ENCODE measurements at regions not wholly inside any gene's neighbourhood (a gene's known extent, or its start where the extent isn't known, plus 50 kb on each side); places are given as distances from the start of the nearest gene placed in this dataset.
"Not testable (repeated sequence)": the region's sequence is repeated elsewhere in the genome, so short reads cannot be mapped to it uniquely, and the experiment has no call there.

- TF ChIP-seq IRF3 (IDR thresholded peaks at IDR 0.05; ENCODE audit: low read depth, low read length) (no peak), TEAD4 (IDR thresholded peaks at IDR 0.05; ENCODE audit: borderline replicate concordance, insufficient read depth) (no peak), TCF12 (IDR thresholded peaks at IDR 0.05) (no peak), MEF2A (IDR thresholded peaks at IDR 0.05; ENCODE audit: borderline replicate concordance, low read depth) (no peak), RXRA (IDR thresholded peaks at IDR 0.05; ENCODE audit: borderline replicate concordance, low read depth) (no peak), CHD2 (IDR thresholded peaks at IDR 0.05; ENCODE audit: low read length, partially characterized antibody) (no peak)
Measured at GRCh38 chr20:29326376-29327070, 1930.9 kb upstream of the DEFB115 start (continued).

DNA sequence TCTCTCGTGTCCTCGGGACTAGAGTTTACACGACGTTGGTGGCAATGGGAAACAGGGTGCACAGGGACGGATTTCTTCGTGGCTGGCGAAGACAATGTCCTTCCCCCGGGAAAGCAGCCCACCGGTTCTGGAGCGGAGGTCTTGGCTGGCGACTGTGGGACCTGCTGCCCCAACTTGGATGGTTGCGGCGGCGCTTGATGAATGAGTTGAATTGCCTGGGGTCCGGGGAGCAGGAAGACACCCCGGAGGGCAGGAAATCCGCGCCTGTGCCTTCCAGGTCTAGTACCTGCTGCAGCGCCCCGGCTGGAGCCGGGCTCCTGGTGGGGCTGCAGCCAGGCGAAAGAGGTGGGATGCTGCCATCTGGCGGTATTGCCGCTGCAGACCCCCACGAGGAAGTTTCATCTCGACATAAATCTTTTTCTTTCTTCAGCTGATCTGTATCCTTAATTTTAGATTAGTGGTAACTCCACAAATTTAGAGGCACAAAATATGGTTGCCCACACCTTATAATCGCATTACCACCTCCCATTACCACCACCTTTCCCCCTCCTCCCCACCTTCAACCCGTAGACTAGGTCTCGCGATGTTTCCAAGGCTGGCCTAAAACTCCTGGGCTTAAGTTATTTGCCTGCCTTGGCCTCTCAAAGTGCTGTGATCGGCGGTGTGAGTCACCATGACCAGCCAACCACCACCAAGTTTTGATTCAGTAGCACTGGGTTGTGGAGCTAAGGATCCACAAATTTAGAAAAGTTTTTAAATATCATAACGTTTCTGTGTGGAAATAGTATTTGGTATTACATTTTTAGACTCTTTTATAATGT lies 1929.7 kb upstream of the DEFB115 start:
- H3K9ac ChIP-seq; POLR2A ChIA-PET; H3K27me3 ChIP-seq (ENCODE audit: insufficient read depth); H3K27ac ChIP-seq (ENCODE audit: low read depth in 2 of 2, low read length in 1 of 2); H4K20me1 ChIP-seq (ENCODE audit: insufficient read depth); H3K79me2 ChIP-seq (ENCODE audit: insufficient read depth); H3K9me2 ChIP-seq; H3K36me3 ChIP-seq (replicated peaks in 1 of 2; ENCODE audit: control insufficient read depth in 1 of 2, insufficient read depth in 2 of 2, low read length in 1 of 2); H3F3A ChIP-seq (replicated peaks; ENCODE audit: insufficient read depth); H3K4me1 ChIP-seq (ENCODE audit: control insufficient read depth in 1 of 2, insufficient read depth in 2 of 2, low read depth in 1 of 2, low read length in 1 of 2); H3K9me3 ChIP-seq: not testable (repeated sequence)
- peak; percentile 58 for DNase-seq
- TF ChIP-seq SMC3 (IDR thresholded peaks at IDR 0.05; ENCODE audit: low read depth, low read length): peak; percentile 48
- TF ChIP-seq, protein P1, sequence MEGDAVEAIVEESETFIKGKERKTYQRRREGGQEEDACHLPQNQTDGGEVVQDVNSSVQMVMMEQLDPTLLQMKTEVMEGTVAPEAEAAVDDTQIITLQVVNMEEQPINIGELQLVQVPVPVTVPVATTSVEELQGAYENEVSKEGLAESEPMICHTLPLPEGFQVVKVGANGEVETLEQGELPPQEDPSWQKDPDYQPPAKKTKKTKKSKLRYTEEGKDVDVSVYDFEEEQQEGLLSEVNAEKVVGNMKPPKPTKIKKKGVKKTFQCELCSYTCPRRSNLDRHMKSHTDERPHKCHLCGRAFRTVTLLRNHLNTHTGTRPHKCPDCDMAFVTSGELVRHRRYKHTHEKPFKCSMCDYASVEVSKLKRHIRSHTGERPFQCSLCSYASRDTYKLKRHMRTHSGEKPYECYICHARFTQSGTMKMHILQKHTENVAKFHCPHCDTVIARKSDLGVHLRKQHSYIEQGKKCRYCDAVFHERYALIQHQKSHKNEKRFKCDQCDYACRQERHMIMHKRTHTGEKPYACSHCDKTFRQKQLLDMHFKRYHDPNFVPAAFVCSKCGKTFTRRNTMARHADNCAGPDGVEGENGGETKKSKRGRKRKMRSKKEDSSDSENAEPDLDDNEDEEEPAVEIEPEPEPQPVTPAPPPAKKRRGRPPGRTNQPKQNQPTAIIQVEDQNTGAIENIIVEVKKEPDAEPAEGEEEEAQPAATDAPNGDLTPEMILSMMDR (IDR thresholded peaks at IDR 0.05): peak; percentile 65
- TF ChIP-seq ZBTB33 (IDR thresholded peaks at IDR 0.05; ENCODE audit: borderline replicate concordance, low read depth): peak; percentile 85; the same call in 1 of the 2 replicates
- TF ChIP-seq RAD21 (IDR thresholded peaks at IDR 0.05; ENCODE audit: low read length): peak; percentile 60
- CTCF ChIA-PET: interaction anchor here (0.7 to 1.6 kb wide), 4 partner anchors 993 to 1029 kb away, joined by 3 to 6 read pairs (median 3); no protein-coding TSS in a partner anchor
- 7% methylated on average over 28 of the region's 33 CpGs for WGBS (ENCODE audit: low lambda C conversion rate)
- peak overlapping the region; percentile 41; the same call in 1 of the 2 replicates for H2AFZ ChIP-seq (ENCODE audit: low read depth)
- H3K4me2 ChIP-seq: peak overlapping the region; percentile 66
- H3K4me3 ChIP-seq (ENCODE audit: low read depth in 2 of 2, low read length in 1 of 2): peak overlapping the region; percentile 27 to 55

DNA sequence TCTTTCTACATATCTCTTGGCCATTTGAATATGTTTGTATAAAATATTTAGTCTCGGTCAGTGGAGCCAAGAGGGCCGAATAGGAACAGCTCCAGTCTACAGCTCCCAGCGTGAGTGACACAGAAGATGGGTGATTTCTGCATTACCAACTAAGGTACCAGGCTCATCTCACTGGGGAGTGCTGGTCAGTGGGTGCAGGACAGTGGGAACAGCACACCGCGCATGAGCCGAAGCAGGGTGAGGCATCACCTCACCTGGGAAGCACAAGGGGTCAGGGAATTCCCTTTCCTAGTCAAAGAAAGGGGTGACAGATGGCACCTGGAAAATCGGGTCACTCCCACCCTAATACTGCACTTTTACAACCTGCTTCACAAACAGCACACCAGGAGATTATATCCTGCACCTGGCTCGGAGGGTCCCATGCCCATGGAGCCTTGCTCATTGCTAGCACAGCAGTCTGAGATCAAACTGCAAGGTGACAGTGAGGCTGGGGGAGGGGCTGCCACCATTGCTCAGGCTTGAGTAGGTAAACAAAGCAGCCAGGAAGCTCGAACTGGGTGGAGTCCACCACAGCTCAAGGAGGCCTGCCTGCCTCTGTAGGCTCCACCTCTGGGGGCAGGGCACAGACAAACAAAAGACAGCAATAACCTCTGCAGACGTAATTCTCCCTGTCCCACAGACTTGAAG lies 1926.9 kb upstream of the DEFB115 start:
- H3K36me3 ChIP-seq (replicated peaks in 1 of 2; ENCODE audit: control insufficient read depth in 1 of 2, insufficient read depth in 2 of 2, low read length in 1 of 2); H2AFZ ChIP-seq (ENCODE audit: low read depth); H3K27ac ChIP-seq (ENCODE audit: low read depth in 2 of 2, low read length in 1 of 2); H3K79me2 ChIP-seq (ENCODE audit: insufficient read depth); DNase-seq; H3K4me1 ChIP-seq (ENCODE audit: control insufficient read depth in 1 of 2, insufficient read depth in 2 of 2, low read depth in 1 of 2, low read length in 1 of 2); H3F3A ChIP-seq (replicated peaks; ENCODE audit: insufficient read depth); H3K9ac ChIP-seq; H3K9me2 ChIP-seq; H3K4me2 ChIP-seq; H4K20me1 ChIP-seq (ENCODE audit: insufficient read depth); POLR2A ChIA-PET; H3K9me3 ChIP-seq; H3K27me3 ChIP-seq (ENCODE audit: insufficient read depth); H3K4me3 ChIP-seq (ENCODE audit: low read depth in 2 of 2, low read length in 1 of 2); CTCF ChIA-PET: not testable (repeated sequence)
- 2% methylated on average over 10 of the region's 10 CpGs for WGBS (ENCODE audit: low lambda C conversion rate)
